Ascending aorta (tissue), 2 donors: ENCODE measurements at regions not wholly inside any gene's neighbourhood (a gene's known extent, or its start where the extent isn't known, plus 50 kb on each side); places are given as distances from the start of the nearest gene placed in this dataset.

ENCODE experiments used
- DNase-seq, 2 donors: peaks; one replicate each; pipeline ENCODE4 v3.0.0-alpha.2; 2019; ENCODE audit warnings: low spot score in 2 of 2
- H3K27ac ChIP-seq, 2 donors: fragments of 200-600 bp; sonication (generic); one replicate each; pipeline ENCODE4 v1.5.1; 2016 to 2017; ENCODE audit warnings: mild to moderate bottlenecking in 1 of 2
- H3K27me3 ChIP-seq: fragments of 200-600 bp; sonication (generic); one replicate; pipeline ENCODE4 v1.5.1; 2017
- H3K36me3 ChIP-seq, 2 donors: fragments of 200-600 bp; sonication (generic); one replicate each; pipeline ENCODE4 v1.5.1; 2016
- H3K4me1 ChIP-seq, 2 donors: fragments of 200-600 bp; sonication (generic); one replicate each; pipeline ENCODE4 v1.5.1; 2016 to 2017; ENCODE audit warnings: mild to moderate bottlenecking in 1 of 2
- H3K4me3 ChIP-seq, 2 donors: fragments of 200-600 bp; sonication (generic); one replicate each; pipeline ENCODE4 v1.5.1; 2016 to 2017; ENCODE audit warnings: mild to moderate bottlenecking in 1 of 2
- H3K9me3 ChIP-seq, 2 donors: fragments of 200-600 bp; sonication (generic); one replicate each; pipeline ENCODE4 v1.5.1; 2016
- intact Hi-C: fragments of 100-400 bp; cut with DNase I; formaldehyde crosslinking; loops from one replicate; pipeline ENCODE4 v1.15.1; 2023
- TF ChIP-seq, protein P1 (sequence below), 3 experiments: fragments of 200-600 bp in 2 of 3; fragments of 450-650 bp in 1 of 3; sonication (generic) in 2 of 3; IDR thresholded peaks; one replicate each; pipeline ENCODE4 v1.5.1; 2016 to 2019; ENCODE audit warnings: antibody characterized with exemption in 3 of 3, mild to moderate bottlenecking in 1 of 3, moderate library complexity in 1 of 3

DNA sequence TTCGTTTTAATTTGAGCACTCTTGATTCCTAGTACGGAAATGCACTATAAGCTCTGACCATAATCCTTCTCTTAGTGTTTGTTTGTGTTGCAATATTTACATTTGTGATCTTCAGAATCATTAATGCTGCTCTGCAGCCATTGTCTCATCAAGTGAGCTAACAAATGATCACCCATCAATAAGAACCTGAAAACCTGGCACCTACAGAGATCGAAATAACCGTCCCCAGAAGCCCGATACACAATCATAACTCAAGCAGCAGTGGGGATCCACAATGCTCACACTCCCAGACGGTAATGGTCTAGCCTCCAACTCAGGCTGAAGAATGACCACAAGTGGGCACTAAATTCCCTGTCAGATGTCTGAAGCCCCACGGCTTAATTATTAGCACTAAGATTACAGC is 156.0 kb upstream of the NFE2L3 start:
- intact Hi-C loops = no loop called here
- TF ChIP-seq, protein P1, sequence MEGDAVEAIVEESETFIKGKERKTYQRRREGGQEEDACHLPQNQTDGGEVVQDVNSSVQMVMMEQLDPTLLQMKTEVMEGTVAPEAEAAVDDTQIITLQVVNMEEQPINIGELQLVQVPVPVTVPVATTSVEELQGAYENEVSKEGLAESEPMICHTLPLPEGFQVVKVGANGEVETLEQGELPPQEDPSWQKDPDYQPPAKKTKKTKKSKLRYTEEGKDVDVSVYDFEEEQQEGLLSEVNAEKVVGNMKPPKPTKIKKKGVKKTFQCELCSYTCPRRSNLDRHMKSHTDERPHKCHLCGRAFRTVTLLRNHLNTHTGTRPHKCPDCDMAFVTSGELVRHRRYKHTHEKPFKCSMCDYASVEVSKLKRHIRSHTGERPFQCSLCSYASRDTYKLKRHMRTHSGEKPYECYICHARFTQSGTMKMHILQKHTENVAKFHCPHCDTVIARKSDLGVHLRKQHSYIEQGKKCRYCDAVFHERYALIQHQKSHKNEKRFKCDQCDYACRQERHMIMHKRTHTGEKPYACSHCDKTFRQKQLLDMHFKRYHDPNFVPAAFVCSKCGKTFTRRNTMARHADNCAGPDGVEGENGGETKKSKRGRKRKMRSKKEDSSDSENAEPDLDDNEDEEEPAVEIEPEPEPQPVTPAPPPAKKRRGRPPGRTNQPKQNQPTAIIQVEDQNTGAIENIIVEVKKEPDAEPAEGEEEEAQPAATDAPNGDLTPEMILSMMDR (IDR thresholded peaks at IDR 0.05) = no peak
- H3K4me1 ChIP-seq = no peaks in the 10 kb centered on the region
- H3K27me3 ChIP-seq = no peaks in the 10 kb centered on the region
- H3K9me3 ChIP-seq = no peaks in the 10 kb centered on the region
- H3K4me3 ChIP-seq = no peak overlapping the region
- no peaks in the 10 kb centered on the region for H3K36me3 ChIP-seq
- no peak for DNase-seq
- no peak overlapping the region for H3K27ac ChIP-seq

DNA sequence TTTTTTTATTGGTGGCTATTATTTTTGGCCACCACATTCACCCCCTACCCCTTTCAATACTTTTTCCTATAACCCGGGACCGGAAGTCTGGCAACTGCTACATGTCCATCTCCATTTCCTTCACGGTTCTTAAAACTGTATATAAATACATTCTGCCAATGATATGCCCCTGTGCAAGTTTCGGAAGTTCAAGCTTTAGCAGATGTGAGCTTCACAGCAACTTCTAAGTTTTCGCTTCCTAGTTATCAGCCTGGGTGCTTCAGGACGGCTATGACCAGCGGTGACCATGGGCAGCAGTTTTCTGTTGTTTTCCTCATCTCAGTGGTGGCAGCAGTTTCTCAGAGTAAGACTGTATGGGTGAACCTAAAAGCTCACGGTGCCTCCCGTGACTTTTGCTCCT is 153.5 kb upstream of the NFE2L3 start:
- H3K27me3 ChIP-seq = no peaks in the 10 kb centered on the region
- no peak for DNase-seq
- no peak overlapping the region for H3K4me3 ChIP-seq
- H3K27ac ChIP-seq = no peak overlapping the region
- H3K4me1 ChIP-seq = no peaks in the 10 kb centered on the region
- intact Hi-C loops = no loop called here
- no peaks in the 10 kb centered on the region for H3K36me3 ChIP-seq
- TF ChIP-seq, protein P1 (IDR thresholded peaks at IDR 0.05) = no peak
- H3K9me3 ChIP-seq = no peaks in the 10 kb centered on the region

DNA sequence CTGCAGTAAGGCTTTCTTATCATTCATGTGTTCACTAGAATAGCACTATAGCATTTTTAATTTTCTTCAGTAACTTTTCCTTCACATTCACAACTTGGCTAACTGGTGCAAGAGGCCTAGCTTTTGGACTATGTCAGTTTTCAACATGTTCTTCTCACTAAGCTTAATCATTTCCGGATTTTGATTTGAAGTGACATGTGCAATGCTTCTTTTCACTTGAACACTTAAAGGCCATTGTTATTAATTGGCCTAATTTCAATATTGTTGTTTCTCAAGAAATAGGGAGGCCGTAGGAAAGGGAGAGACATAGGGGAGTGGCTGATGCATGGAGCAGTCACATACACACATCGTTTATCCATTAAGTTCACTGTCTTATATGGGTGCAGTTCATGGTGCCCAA is 151.2 kb upstream of the NFE2L3 start:
- Histone ChIP-seq H3K27me3 (no peaks in the 10 kb centered on the region), H3K9me3 (no peaks in the 10 kb centered on the region), H3K27ac (no peak overlapping the region), H3K4me1 (no peaks in the 10 kb centered on the region), H3K36me3 (no peaks in the 10 kb centered on the region), H3K4me3 (no peak overlapping the region)
- TF ChIP-seq, protein P1 (IDR thresholded peaks at IDR 0.05) = no peak
- DNase-seq = no peak
- intact Hi-C loops = no loop called here

DNA sequence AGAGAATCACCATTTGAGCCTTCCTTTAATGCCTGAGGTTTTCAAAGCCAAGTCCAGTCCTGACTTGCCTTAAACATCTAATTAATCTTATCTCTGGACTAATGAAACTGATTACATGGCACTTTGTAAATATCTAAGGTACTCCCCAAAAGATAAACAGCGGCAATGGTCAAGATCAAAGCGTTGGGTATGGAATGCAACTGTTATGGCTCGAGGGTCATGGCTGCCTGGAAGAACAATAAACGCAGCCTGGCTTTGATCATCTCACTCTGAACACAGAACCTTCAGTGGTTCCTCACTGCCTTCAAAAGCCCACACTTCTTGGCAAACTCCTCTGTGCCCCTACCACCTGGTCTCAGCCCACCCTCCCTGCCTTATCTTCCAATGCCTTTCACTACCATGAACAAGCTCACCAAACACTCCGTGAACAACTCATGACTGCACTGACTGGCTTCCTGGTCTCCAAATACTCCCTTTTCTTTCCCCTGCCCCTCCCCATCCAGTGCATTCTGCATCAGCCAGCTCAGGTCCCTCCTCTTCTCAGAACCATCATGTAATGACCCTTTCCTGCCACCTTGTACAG is 150.2 kb upstream of the NFE2L3 start:
- H3K27ac ChIP-seq = no peak overlapping the region
- no peak overlapping the region for H3K4me3 ChIP-seq
- H3K9me3 ChIP-seq = no peaks in the 10 kb centered on the region
- intact Hi-C loops = no loop called here
- no peak for DNase-seq
- TF ChIP-seq, protein P1 (IDR thresholded peaks at IDR 0.05) = no peak
- no peaks in the 10 kb centered on the region for H3K36me3 ChIP-seq
- no peaks in the 10 kb centered on the region for H3K27me3 ChIP-seq
- H3K4me1 ChIP-seq = no peaks in the 10 kb centered on the region

DNA sequence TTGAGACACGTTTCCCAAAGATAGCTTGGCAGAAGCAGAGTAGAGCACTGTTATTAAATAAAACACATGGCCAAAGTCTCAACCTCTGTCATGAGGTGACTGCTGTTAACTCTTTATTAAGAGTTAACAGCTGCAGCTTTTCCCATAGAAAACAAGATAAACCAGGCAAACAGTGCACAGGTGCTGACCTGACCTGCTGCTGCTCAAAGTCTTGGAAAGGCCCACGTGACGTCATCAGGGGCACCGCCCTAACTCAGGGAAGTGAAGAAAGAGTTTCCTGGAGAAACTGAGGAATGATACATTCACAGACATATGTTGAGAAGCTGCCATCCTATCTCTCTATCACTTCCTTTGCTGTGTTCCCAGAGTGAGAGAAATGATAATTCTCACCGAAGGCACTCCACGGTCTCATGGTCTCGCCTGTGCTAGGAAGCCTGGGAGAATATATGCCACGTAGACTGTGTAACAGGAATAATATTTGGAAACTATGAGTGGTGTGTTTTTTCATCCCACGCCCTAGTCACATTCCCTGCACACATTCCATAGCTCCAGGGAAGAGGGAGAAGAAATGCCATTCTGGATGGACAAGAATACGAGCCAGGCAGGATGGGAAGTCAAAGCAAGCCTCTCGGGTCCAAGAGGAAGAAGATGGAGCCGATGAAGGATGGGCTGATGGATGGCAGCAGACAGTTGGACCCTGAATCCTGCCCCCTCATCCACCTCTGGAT is 146.2 kb upstream of the NFE2L3 start:
- Histone ChIP-seq H3K4me1 (no peaks in the 10 kb centered on the region), H3K4me3 (no peak overlapping the region), H3K36me3 (no peaks in the 10 kb centered on the region), H3K9me3 (no peaks in the 10 kb centered on the region), H3K27ac (no peak overlapping the region), H3K27me3 (no peaks in the 10 kb centered on the region)
- intact Hi-C loops = no loop called here
- TF ChIP-seq, protein P1 (IDR thresholded peaks at IDR 0.05) = no peak
- DNase-seq = no peak
